Stimulated activated CD4-positive, alpha-beta T cell treated with anti-CD3 and anti-CD28 coated beads, Interleukin-15, amount 100 ng/mL, for 48 hours (primary cell): ENCODE measurements at regions not wholly inside any gene's neighbourhood (a gene's known extent, or its start where the extent isn't known, plus 50 kb on each side); places are given as distances from the start of the nearest gene placed in this dataset.

ENCODE experiments used
- DNase-seq, 2 donors: peaks; one replicate each; pipeline ENCODE4 v3.0.0-alpha.2; 2020; ENCODE audit warnings: low read depth in 2 of 2

DNA sequence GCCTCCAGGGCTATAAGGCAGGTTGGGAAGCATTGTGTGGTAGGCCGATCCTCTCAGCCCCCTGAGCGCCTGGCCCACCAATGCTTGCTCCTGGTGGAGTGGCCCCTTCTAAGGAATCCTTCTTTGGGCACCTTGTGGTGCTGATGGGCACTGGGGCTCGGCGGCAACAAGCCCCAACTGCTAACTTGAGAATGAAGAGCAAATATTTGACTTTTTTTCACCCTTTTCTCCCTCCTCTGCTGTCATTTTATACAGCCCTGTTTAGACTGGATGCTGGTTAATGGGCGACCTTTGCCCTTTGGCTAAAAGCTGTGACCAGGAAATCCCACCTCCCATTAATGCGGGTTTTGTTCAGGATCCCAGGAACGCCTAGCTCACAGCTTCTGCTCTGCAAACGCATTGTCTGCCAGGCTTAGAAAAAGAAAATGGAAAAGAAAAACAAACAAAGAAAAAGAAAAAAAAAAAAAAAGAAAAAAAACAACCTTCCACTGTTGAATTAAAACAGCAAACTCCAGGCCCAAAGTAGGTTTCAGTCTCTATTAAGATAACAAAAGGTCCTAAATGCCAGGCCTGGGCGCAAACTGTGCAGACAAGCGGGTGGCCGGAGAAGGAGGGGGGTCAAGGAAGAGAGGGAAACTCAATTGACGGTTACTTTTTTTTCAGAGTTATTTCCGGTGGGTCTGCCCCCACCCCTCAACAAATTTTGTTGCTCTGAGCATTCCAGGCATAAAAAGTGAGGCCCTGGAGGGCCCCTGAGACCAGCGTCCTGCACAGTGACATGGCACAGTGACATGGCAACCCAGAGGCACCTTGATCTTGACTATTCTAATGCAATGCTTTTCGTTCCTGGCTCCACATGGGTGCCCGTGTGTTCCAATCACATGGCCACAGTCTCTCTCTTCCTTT, 301.4 kb downstream of the MAF start:
- no peak for DNase-seq

DNA sequence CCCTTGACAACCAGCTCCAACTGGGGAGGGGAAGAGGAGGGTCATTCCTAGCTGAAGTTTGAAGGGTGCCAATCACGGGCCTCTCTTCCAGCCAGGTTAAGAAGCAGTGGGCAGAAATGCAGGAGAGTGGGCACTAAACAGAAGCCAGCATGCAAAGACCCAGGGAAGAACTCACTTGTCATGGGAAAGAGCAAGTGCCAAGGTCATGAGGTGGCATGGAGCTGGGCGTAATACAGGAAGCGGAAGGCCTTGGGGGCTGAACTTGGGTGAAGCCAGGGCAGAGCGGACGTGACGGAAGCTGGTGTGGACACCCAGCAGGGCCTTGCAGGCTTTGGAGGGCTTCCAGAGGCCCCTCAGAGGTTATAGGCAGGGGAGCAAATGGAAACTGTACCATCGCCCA, 302.1 kb downstream of the MAF start:
- no peak for DNase-seq

DNA sequence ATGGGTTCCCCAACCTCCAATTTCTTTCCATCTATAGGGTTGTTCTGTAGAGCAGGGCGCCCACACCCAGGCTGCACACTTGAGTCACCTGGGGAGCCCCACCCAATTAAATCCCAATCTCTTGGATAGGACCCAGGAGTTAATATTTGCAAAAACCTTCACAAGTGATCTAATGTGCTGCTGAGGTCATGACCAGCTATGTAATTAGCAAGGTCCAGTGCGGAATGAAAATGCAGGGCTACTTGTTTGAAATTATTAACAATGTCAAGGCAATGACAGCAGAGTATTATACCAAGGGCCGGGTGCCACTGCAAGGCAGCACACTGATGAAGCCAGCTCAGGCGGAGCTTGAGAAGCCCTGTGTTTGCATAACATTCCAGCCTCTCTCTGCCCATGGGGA, 302.7 kb downstream of the MAF start:
- no peak for DNase-seq

DNA sequence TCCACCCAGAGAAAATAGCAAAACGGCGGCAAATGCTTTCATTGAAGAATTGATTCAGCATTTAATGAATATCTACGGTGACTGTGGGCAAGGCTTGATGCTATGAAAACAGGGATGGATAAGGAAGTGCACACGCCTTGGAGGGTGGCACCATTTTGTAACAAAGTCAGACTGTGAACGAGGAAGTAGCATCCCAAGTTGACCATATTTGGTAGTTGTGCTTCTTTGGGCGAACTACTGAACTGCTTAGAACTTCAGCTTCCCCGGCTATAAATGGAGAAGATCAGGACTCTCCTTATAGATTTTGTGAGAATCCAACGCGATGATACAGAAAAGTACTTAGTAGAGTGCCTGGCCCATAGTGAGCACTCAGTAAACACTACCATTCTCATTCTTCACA, 303.2 kb downstream of the MAF start:
- no peak for DNase-seq

DNA sequence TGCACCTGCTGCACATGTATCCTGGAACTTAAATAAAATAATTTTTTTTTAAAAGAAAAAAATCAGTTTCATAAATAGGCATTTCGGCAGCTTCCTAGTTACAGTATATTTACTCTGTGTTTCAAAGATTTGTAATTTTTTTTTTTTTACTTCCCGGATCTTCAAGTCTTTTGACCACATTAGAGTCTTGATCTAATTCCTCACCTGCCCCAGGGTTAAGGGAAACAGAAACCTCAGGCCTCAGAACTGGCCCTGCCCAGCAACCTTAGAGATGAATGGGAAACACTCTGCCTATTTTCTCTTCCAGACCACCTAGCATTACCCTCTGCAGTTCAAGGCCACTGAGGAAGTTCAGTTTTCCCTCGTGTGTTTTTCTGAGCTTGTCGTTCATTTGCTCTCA, 304.0 kb downstream of the MAF start:
- DNase-seq = no peak

DNA sequence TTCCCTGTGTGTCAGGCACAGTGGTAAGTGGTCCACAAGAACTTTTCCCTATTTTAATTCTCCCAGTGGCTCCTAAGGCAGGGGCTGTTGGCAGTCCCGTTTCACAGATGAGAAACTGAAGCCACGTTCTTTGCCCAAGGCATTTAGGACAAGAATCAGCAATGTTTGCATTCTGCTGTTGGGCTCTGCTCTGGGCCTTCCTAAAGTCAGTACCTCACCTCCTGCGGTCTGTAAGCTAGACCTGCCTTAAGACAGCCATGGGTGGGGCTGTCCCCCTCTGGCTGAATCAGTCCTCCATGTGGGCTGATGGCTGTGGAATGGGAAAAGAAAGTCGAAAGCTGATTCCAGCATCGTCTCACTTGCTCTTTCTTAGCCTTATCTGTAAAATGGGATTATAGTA, 304.8 kb downstream of the MAF start:
- no peak for DNase-seq

DNA sequence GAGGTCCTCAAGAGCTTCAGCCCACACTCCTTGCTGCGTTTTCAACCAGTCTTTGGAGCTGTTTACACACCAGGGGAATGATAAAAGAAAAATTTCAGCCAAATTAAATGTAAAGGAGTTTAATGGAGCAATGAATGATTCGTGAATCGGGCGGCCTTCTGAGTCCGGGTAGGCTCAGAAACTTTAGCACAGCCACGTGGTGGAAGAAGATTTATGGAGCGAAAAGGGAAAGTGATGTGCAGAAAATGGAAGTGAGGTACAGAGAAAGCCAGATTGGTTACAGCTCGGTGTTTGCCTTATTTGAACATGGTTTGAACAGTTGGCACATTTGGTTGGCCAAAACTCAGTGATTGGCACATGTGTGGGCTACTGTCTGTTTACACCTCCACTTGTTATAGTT, 305.4 kb downstream of the MAF start:
- no peak for DNase-seq

DNA sequence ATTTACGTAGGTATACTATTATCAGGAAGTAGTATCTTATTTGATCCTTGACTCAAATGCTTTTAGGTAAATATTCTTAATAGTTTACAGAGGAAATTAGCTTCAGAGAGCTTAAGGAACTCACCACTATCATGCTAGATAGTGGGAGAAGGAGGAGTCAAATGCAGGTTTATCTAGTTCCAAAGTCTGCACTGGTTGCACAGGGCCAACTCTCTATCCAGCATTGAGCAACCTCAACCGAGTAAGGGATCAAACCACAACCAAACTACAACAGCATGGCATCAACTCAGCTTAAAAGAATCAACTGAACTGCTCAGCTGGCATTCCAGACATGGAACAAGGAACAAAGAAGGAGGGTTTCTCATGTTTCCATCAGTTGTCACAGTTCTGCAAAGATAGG, 306.0 kb downstream of the MAF start:
- DNase-seq = no peak

DNA sequence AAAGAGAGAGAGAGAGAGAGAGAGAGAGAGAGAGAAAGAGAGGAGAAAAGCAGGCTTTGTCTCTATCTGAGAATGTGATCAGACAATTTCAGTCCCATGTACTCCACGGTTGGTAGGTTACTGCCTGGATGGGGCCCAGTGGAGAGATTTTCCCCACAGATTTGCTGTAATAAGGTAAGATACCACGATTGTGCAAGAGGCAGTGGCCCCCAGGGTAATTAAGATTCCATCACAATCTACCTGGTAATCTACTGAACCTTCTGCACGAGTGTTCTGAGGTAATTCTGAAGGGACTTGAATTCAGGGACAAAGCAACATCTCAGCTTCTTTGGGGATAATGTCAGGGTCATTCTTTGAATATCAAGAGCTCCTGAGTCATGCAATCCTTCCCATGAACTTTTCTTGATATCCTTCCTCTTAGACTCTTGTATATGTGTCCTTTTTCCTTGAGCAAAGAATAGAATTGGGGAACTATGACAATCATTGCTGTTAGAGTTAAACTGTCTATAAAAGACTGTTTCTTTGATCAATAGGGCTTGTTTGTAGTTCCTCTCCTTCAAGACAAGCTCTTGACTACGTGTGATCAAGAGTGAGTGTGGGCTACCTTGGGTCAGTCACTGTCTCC, 306.6 kb downstream of the MAF start:
- DNase-seq = no peak

DNA sequence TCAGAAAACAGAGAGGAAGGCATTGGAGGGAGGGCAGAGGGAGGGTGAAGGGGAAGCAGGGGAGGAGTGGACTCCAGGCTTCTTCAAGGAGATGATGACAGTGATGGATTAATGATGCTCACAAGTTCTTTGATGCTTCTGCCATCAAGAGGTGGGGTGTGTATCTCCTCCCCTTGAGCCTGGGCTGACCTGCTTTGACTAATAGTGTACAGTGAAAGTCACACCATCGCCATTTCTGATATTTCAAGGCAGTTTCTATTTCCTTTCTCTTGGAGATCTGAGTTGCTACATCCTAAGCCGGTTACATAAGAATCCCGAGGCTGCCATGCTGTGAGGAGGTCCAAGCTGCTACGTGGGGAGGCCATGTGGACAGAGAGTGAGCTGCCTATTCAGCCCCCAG, 312.5 kb downstream of the MAF start:
- no peak for DNase-seq

DNA sequence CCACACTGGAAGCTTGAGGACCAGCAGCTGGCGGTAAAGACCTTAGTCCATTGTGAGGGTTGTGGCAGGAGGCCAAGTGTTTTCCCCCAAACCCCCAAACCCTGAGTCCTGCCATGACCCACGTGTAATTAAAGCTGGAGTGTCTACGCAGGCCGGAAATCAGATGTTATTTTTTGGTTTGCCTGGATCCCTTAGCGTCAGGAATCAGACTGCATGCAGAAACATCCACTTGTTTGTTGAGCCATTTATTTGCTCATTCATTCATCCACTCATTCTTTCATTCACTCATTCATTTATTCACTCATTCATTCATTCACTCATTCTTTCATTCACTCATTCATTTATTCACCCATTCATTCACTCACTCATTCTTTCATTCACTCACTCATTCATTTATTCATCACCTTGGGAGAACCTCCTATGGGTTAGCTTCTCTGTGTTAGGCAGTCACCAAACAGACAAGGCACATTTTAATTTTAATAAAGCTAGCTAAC, 313.1 kb downstream of the MAF start:
- no peak for DNase-seq

DNA sequence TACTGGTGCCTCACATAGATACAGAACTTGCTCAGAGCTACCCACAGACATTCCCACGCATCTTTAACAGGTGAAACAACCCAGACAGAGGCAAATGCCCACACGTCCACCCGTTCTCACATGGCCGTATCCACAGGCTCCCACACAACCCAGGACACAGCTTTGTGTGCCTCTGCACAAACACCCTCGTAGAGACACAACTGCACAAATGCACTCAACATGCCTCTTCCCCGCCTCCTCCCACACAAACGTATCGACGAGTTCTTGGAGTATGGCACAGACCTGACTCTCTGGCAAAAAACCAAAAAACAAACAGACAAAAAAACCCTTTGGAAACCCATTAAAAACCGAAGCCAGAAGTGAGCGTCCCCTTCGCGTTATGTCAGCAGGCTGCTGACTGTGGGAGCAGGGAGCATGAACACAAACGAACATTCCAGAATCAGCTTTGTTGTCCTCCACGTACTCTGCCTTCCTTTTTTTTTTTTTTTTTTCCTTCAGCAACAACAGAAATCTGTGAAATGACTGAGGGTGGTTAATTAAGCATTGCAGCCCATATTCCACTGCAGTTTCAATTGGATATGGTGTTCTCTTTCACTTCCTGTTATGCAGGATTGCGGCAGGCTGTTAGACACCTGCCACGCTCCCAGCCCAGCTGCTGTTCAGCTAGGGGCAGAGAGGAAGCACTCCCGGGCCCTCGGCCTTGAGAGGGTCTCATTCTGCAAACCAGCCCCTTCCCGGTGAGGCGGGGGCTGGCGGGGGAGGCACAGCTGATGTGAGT, 313.7 kb downstream of the MAF start:
- DNase-seq = no peak

DNA sequence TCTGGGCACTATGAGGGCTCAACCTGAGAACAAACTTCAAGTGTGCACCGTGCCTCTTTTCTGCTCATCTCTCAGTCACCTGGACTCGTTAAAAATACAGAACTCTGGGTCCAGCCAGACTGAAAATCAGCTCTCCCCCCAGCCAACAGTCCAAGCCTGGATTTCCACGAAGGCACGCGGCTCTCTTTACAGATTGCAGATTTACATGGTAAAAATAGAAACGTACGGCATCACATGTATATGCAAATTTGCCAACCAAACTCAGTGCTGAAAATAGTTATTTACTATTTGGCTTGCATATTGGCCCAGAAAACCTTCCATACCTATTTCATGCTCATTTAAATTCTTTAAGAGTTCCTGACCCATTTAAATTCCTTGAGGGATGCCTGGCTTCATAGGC, 315.8 kb downstream of the MAF start:
- DNase-seq = no peak

DNA sequence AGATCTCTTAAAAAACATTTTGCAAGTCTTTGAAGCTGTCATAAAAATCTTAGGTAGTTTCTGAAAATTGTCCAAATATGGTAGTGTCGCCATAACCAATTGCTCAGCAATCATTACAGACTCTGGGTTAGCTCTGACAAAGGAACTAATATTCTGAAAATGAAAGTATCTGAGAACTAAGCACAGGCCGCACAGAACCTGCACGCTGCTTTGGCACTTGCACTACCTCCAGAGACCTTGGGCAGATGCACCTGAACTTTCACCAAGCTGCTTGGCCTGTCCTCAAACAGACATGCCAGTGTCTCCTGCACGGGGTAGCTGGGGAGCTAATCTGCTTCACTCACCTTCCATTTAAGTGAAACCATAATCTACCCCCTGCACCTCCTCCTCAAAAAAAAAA, 317.0 kb downstream of the MAF start:
- no peak for DNase-seq

DNA sequence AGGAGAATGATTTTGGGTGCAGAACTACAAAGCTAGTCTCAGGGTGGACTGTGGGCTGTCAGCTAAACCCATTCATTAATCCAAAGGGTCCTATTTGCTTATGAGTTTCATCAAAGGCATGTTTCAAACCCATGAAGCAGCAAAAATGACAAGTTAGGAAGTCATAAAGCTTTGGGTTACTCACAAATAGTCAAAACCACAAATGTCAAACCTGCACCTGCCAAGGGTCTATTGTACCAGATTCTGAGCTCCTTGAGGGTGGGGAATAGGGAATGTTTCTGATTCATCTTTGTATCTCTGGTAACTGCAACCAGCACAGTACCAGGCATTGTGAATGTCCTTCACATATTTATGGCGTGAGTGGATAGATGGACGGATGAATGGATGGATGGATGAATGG, 317.7 kb downstream of the MAF start:
- DNase-seq = no peak

DNA sequence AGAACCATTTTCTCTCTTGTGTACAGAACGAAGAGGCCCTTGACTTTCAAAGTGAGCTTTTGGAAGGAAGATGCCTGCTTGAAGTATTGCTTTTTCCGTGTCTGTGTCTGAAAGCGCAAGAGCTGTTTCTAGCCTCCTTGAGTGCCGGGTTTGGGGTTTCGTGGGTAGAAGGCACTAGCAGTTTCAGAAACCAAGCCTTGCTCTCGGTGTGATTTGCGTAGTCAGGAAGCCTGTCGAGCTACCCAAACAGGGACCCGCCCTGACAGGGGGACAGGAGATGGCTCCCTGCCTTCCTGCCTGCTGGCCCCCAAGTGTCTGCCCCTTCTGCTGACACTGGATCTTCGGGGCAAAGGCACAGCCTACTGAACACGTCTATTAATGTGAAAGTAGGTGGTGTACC, 322.0 kb downstream of the MAF start:
- peak; percentile 64 to 65 for DNase-seq

DNA sequence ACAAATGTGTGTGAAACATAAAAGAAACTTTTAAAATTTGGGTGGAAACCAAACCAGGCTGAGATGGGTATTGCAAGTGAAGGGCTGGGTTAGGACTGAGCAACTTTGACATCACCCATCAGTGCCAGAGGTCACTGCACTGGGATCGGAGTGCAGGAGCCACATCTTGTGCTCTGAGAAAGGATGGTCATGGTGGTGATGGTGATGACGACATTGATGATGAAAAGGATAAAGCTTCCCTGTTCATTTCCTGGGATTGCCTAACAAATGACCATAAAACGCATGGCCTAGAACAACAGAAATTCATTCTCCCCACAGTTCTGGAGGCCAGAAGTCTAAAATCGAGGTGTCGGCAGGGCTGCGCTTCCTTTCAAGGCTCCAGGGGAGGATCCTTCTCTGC, 324.0 kb downstream of the MAF start:
- no peak for DNase-seq

DNA sequence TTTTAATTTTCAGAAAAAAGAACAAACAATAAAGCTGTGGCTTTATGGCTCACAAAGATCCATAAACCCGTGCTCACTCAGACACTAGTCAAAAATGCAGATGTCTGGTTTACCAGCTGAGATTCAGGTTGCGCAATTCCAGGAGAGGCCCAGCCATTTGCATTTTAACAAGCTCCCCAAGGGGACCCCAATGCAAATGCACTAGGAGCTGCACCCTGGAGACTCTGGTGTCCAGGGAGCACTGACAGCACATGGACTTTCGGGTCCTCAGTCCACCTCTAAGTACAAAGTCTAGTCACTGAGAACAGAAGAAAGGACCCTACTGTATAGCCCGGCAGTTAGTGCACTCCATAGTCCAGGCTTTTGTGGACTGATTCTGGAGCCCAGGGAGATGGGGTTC, 326.3 kb downstream of the MAF start:
- no peak for DNase-seq

DNA sequence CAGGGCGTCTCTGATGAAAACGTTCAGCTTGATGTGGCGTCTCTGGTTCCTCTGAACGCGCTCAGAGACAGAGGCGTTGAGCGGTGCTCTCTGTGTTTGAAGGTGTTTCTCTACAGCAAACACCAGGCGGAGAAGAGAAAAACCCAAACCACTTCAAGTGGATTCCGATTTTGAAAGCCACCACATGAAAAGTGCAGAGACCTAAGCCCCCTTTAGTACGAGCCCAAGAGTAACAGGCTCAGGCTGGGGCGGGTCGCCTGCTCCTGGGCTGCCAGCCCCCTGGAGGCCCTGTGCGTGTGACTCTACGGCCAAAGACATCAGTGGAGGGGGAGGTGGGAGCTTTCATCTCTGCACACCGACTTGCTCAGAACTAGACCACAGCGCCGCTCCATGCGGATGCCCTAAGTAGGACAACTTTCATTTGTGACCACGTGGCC, 328.4 kb downstream of the MAF start:
- DNase-seq = peak; percentile 72

DNA sequence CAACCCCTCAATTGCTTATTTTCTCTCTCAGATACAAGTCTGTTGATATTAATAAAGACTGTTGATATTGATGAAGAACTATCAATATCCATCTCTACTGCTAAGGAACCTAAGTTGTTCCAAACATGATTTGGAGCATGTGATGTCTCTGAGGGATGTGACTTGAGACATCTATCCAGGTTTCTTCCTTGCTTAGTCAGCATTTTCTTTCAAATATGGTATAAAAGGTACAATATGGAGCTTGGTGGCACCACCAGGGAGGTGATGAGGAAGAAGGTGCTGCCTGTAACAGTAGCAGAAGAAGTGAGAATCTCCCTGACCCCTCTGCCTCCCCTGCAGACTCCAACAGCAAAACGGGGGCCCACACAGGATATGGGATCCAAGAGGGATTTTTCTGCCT, 329.0 kb downstream of the MAF start:
- DNase-seq = no peak

DNA sequence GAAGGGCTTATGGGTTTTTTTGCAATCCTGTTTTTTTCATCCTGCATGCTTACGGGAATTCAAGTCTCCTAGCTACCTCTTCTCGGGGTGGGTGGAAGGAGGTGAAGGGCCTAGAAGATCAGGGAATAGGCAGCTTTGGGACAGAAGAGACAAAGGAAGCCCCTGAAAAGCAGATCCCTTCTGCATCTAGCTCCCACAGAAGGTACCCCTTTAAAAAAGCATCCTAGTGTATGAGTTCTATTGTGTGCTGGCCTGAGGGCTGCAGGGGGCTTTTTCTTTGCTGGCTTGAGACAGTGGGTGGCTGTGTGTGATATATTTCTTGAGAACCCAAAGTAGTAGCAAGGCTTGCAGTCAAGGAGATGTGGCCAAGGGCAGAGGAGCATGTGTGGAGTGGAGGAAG, 330.5 kb downstream of the MAF start:
- no peak for DNase-seq

DNA sequence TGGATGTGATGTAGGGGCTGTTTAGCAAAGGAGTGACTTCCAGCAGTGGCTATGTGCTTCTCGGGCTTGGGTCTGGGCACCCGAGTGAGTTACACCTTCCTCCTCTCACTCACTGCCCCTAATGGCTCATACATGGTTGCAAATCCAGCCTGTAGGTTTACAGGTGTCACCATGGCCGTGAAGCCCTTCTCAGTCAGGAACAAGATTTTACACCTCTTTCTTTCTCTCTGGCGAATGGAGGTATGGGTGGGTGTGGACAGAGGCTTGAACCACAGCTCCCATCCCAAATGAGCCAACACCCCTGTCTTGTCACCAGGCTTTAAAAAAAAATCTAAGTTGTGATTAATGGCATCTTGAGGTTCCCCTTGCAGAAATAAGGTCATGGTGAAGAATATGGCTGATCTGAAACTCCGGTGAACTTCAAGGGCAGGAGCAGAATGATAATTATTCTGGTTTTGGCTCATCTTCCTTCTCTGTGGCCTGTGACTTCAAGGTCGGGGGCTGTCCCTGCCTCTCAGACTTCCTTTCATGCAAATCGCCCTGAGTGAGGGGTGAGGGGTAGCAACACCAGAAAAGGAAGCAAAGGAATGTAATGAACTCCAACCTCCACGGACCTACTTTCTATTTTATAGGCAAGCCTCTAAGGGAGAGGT, 331.2 kb downstream of the MAF start:
- peak; percentile 76 to 77 for DNase-seq
